GM18907 (cell line): ENCODE measurements at regions not wholly inside any gene's neighbourhood (a gene's known extent, or its start where the extent isn't known, plus 50 kb on each side); places are given as distances from the start of the nearest gene placed in this dataset.

Source experiments
- ATAC-seq: cut with Tn5 transposase; IDR thresholded peaks from one replicate; pipeline ENCODE4 v1.9.1; 2021; ENCODE audit warnings: mild to moderate bottlenecking, moderate library complexity; ENCODE audit not compliant: unreplicated experiment

DNA sequence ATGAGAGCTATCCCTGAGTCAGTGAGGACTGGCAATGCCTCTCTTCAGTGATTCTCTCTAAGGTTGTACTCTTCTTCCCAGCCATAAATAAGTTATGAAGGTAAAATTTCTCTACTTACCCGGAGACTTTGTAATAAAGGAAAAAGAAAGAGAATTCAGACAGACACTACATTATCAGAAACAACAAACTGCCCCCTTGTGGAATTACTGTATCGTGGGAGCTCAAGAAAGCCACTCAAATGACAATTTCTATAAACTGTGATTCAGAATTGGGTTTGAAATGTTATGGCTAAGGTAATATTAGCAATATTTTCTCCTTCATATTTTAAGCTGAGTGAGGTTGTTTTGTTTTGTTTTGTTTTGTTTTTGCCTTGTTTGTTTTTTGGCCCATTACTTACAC lies 155.8 kb upstream of the TANK start:
- ATAC-seq, result no peak

- no peak for ATAC-seq
These were observed 155.1 kb upstream of the TANK start for GRCh38 chr2:161005170-161005569.

- no peak for ATAC-seq
These were observed 151.9 kb upstream of the TANK start for GRCh38 chr2:161008311-161008710.

- ATAC-seq, result no peak
These were observed 149.7 kb upstream of the TANK start for GRCh38 chr2:161010503-161011015.

DNA sequence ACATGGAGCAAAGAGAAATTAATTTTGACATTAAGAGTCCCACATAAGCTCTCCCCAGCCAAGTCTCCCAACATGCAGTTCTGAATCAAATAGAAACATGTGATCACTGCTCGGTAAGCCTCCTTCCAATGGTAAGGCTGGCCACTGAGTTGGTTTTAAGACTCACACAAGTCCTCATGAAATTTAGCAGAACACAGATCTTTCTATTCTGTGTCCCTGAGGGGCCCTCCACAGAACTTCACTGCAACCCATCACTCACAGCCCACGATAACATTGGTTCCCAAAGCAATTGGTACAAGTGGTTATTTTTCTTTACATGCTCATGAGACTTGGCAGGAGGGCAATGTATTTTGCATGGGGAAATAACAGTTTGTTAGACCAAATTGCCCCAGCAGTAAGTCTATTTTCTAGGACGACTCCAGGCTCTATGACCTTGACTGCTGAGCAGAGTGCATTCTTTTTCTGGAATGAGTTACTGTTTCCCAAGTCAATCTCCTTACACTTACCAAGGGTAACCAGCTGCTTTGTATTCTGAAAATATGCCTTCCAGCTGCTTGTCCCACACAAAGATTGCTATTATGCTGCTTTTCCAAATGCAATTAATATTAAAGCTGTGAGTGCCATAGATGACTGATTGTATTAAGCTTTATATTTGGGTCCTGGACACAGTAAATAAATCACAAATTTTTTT lies 142.3 kb upstream of the TANK start:
- no peak for ATAC-seq

- ATAC-seq, result no peak
These were observed 140.9 kb upstream of the TANK start for GRCh38 chr2:161019311-161019710.

DNA sequence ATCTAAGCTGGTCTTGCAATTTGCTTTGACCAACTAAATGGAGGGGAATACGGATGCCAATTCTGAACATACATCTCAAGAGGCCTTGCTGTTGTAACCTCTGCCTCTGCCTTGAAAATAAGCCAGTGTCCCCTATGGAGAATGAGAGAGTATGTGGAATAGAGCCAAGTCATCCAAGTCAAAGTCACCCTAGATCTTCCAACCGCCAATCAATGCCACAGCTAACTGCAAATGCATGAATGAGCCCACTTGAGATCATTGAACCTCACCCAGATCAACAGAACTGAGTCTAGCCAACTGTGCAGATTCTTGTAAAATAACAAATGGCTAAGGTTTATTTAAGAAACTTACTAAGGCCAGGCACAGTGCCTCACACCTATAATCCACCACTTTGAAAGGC lies 139.8 kb upstream of the TANK start:
- no peak for ATAC-seq

DNA sequence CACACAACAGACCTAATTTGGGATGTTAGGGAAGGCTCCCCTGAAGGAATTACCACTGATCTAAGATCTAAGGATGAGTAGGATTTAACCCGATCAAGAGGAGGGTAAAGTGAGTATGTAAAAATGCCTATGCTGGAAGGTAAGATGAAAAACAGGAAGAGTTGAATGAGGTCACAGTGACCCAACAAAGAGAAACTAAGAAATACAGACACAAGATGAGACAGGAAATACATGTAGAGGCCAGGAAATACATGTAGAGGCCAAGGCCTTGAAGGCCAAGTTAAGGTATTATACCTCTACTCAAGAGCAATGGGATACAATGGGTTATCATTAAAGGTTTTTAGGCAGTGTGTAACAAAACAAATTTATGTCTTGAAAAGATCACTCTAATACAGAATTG lies 131.6 kb upstream of the TANK start:
- ATAC-seq, result no peak

DNA sequence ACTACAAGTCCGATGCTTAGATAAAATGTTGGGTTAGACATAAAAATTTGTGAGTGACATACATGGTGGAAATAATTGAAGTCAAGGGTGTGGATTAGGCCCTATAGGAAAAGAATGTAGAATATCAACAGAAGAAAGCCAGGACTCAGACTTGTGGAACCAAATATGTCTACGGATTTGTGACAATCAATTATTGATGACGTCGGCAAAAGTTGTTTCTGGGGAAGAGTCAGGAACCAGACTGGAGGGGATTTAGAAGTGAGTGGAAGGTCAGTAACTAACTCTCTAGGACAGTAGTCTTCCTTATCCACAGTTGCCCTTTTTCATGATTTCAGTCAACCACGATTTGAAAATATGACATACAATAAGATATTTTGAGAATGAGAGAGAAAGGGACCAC lies 130.9 kb upstream of the TANK start:
- ATAC-seq, result no peak

DNA sequence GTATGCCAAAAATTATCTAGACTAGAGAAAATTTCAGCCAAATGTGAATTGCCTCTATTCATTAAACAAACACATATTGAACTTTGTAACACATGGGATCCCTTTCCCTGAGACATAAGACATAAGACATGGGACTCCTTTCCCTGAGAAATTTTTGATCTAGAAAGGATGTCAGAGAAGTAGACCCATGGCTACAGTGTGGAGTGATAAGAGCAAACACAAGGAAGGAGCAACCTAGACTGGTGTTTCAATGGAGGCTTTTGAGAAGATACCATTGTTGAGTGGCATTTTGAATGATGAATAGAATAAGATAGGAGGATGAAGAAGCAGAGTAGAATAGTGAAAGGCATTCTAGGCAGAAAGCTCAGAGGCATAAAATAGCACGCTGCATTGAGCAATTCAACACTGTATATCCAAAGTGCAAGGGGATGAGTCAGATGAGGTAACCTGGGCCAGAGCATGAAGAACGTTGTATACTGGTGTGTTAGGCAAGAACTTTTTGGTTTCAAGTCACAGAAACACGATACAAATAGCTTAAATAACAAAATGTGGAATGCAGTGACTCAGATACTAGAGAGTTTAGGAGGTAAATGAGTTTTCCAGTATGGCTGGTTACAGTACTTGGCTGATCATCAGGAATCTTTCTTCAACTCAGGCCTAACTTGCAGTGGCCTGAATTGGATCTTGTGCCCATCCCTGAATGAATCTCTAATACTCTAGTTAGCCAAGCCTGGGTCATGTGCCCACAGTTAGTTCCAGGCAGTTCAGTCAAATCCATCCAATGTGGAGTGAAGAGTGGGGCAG lies 129.8 kb upstream of the TANK start:
- ATAC-seq, result no peak

DNA sequence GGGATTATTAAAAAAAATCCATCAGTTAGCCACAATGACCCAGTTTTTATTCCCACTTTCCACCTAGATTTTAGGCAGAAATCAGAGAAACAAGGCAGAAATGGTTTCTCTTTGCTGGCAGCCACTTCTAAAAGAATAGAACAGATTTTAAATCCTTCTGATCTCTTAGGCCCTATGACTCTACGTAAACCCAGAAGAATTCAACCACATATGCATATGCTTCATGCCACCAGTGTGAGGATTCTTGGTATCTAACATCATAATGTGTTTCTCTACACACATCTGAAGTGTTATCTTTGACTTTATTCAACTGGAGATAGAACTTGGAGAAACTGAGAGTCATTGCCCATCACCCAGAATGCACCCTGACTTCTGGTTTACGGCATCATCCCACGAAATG lies 128.7 kb upstream of the TANK start:
- ATAC-seq, result no peak

GRCh38 chr2:161032635-161033034 lies 127.6 kb upstream of the TANK start:
- ATAC-seq, result no peak

DNA sequence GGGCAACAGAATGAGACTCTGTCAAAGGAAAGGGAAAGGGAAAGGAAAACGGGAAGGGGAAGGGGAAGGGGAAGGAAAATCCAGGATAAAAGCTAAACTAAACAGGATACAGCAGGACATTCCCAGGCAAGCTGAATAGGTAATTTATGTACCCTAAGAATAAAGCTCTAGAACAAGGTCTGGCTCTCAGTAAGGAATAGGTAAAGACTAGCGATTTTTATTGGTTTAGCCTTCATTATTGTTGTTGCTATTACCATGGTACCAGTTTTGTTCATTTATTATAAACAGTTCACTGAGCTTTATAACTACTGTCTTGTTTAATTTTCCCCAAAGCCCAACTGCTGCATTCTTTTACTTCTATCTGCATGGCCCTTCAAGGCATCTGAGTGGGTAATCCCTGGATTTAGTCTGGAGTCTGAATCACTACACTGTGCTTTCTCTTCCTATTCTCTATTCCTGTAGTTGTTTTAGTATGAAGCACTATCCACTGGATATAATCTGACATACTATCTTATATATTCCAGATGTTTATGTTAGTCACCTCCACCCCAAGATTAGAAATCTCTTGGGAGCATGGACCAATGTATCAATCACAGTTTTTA lies 127.1 kb upstream of the TANK start:
- ATAC-seq, result no peak

- ATAC-seq, result no peak
These were observed 123.3 kb upstream of the TANK start for GRCh38 chr2:161036926-161037325.

- no peak for ATAC-seq
These were observed 121.2 kb upstream of the TANK start for GRCh38 chr2:161039071-161039470.

DNA sequence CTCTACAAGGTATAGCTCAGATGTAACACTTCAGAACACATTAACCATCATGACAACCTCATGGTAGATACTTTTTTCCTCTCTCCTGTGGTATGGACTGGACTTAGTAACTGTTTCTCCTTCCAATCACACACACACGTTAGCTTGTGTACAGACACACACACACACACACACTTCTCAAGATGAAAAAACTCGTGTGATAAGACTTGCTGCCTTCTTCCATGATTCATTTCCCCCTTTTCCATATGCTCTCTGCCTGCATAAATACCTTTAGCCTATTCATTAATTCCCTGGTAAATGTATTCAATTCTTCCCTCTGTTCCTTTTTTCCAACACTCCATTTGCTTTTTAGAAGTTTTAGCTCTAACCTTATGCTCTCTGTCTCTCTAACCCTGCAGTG lies 118.9 kb upstream of the TANK start:
- no peak for ATAC-seq

DNA sequence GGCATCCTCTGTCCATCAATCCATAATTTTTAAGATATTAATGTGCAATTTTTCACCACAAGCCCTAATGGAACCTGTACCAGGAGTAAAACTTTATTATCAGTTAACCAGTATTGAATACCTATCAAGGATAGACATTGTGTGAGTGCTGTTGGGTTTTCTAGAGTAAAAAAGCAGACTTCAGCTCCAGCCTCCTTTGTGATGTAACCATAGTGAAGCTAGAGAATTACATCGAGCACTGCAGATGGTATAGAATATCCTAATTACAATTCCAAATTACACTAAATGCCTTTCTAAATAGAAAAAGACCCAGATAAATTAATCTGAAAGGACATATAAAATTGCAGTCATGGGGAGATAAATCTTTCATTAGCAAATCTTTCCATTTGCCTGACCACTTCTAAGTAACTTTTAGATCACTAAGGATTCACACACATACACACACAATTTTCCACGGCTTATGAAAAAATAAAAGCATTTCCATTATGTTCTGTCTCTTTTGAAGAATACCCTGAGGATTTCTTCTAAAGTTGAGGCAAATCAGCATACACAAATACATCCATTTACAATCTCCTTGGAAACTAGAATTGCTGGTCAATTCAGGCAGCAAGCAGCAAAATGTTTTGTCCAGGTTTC lies 117.1 kb upstream of the TANK start:
- ATAC-seq, result no peak

- no peak for ATAC-seq
These were observed 115.9 kb upstream of the TANK start for GRCh38 chr2:161044095-161044865.

GRCh38 chr2:161044921-161045320 lies 115.3 kb upstream of the TANK start:
- no peak for ATAC-seq

- no peak for ATAC-seq
These were observed 114.5 kb upstream of the TANK start for GRCh38 chr2:161045726-161046125.

DNA sequence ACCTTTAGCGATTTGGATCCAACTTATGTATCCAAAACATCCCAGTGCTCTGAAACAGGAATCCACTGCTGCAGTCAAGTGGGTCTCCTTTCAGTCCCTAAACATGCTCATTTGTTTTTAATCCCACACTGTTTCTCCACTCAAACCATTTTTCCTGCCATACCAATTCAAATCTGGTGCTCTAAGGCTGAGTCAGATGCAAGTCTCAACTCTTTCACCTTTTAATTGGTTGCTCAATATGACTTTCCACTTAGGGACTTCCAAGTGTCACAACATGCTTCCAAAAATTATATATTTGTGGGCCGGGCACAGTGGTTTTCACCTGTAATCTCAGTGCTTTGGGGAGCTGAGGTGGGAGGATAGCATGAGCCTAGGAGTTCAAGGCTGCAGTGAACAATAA lies 113.4 kb upstream of the TANK start:
- no peak for ATAC-seq
